ENCODE measurements at regions not wholly inside any gene's neighbourhood (a gene's known extent, or its start where the extent isn't known, plus 50 kb on each side); places are given as distances from the start of the nearest gene placed in this dataset.

DNA sequence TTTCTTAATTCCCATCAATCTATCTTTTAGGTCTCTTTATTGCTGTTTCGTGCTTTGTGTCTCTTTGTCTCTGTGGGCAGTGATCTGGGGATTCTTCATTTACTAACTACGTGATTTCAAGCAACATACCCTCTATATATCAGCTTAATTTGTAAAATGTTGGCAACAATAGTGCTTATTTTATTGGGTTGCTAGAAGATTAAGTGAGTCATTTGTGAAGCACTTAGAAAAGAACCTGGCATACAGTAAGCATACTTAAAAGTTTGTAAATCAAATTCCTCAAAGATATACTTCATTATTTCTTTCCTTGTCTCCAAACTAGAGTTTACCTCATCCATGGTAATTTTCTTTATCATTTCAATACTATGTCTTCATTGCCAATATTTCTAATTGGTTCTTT is 669.7 kb downstream of the MAT2B start:
- Histone ChIP-seq H2AFZ (ENCODE audit: low read depth, low read length) (no peak overlapping the region), H3K4me2 (ENCODE audit: insufficient read depth, low read length) (no peak overlapping the region), H3K79me2 (ENCODE audit: control insufficient read depth, insufficient read depth, low read length) (no peaks in the 10 kb centered on the region), H3K9me1 (replicated peaks; ENCODE audit: control insufficient read depth, extremely low read depth, insufficient read depth, low read length) (no peaks in the 10 kb centered on the region), H4K20me1 (replicated peaks; ENCODE audit: control insufficient read depth, extremely low read depth, insufficient read depth, low read length) (no peaks in the 10 kb centered on the region), H3K27me3 (ENCODE audit: control insufficient read depth in 2 of 2, insufficient read depth in 2 of 2, low read length in 2 of 2) (no peaks in the 10 kb centered on the region), H3K4me1 (ENCODE audit: control insufficient read depth, extremely low read depth, insufficient read depth, low read length) (no peaks in the 10 kb centered on the region), H3K9ac (replicated peaks; ENCODE audit: extremely low read depth, insufficient read depth, low read length) (no peak overlapping the region), H3K27ac (ENCODE audit: insufficient read depth, low read depth, low read length) (no peak overlapping the region), H3K9me3 (replicated peaks; ENCODE audit: control insufficient read depth, insufficient read depth, low read length) (no peaks in the 10 kb centered on the region), H3K36me3 (ENCODE audit: control insufficient read depth in 2 of 2, extremely low read depth in 1 of 2, insufficient read depth in 2 of 2, low read length in 2 of 2) (no peaks in the 10 kb centered on the region), H3K4me3 (replicated peaks in 1 of 3; ENCODE audit: insufficient read depth in 1 of 3, low read depth in 1 of 3, low read length in 3 of 3) (no peak overlapping the region)
- dilution Hi-C loops (cut with MboI; ENCODE audit: extremely low pct_ligation_motif_present, low sequenced_read_pairs) (no loop called here), intact Hi-C loops (cut with micrococcal nuclease) (no loop called here)
- FAIRE-seq, result no peak
- CTCF ChIA-PET, result no interaction called here
- BruUV-seq (replicated peaks), result no TSS peak
- POLR2A ChIA-PET, result no interaction called here
- TF ChIP-seq FOS (IDR thresholded peaks at IDR 0.05; ENCODE audit: borderline replicate concordance, insufficient read depth, low read length) (no peak), POLR2AphosphoS5 (IDR thresholded peaks at IDR 0.05; ENCODE audit: insufficient read depth, low read depth, low read length) (no peak)
- TF ChIP-seq, protein P1, sequence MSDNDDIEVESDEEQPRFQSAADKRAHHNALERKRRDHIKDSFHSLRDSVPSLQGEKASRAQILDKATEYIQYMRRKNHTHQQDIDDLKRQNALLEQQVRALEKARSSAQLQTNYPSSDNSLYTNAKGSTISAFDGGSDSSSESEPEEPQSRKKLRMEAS (IDR thresholded peaks at IDR 0.05; ENCODE audit: insufficient read depth, insufficient read length), result no peak
- DNase-seq (ENCODE audit: low read depth, low spot score), result no peak

DNA sequence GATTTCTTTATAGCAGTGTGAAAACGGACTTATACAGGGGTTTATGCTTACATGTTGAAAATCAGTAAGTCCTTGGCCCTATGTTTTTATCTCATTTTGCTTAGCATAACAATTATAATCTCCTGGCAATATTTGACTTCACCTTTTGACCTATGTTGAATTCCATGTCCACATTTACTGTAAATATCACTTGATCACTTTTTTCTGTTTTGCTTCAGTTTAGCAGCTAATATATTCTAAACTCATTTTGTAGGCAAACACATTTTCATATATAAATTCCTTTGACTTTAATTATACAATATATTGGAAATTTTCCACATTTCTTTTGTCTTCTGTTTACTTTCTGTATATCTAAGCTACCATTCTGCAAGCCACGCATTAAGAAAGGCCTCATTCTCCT is 674.0 kb downstream of the MAT2B start:
- Histone ChIP-seq H2AFZ (ENCODE audit: low read depth, low read length) (no peak overlapping the region), H3K9me3 (replicated peaks; ENCODE audit: control insufficient read depth, insufficient read depth, low read length) (no peaks in the 10 kb centered on the region), H3K9me1 (replicated peaks; ENCODE audit: control insufficient read depth, extremely low read depth, insufficient read depth, low read length) (no peaks in the 10 kb centered on the region), H3K4me1 (ENCODE audit: control insufficient read depth, extremely low read depth, insufficient read depth, low read length) (no peaks in the 10 kb centered on the region), H3K4me2 (ENCODE audit: insufficient read depth, low read length) (no peak overlapping the region), H3K36me3 (ENCODE audit: control insufficient read depth in 2 of 2, extremely low read depth in 1 of 2, insufficient read depth in 2 of 2, low read length in 2 of 2) (no peaks in the 10 kb centered on the region), H3K79me2 (ENCODE audit: control insufficient read depth, insufficient read depth, low read length) (no peaks in the 10 kb centered on the region), H3K27me3 (ENCODE audit: control insufficient read depth in 2 of 2, insufficient read depth in 2 of 2, low read length in 2 of 2) (no peaks in the 10 kb centered on the region), H3K4me3 (replicated peaks in 1 of 3; ENCODE audit: insufficient read depth in 1 of 3, low read depth in 1 of 3, low read length in 3 of 3) (no peak overlapping the region), H3K27ac (ENCODE audit: insufficient read depth, low read depth, low read length) (no peak overlapping the region), H4K20me1 (replicated peaks; ENCODE audit: control insufficient read depth, extremely low read depth, insufficient read depth, low read length) (no peaks in the 10 kb centered on the region), H3K9ac (replicated peaks; ENCODE audit: extremely low read depth, insufficient read depth, low read length) (no peak overlapping the region)
- ChIA-PET CTCF (interaction anchor here (0.6 to 0.9 kb wide), 4 partner anchors 17 to 47 kb away, joined by 3 to 5 read pairs (median 3); no protein-coding TSS in a partner anchor), POLR2A (no interaction called here)
- DNase-seq (ENCODE audit: low read depth, low spot score) (peak; percentile 24), FAIRE-seq (no peak)
- TF ChIP-seq EZH2 (IDR thresholded peaks at IDR 0.05; ENCODE audit: borderline replicate concordance, low read depth, low read length, severe bottlenecking) (no peak), FOS (IDR thresholded peaks at IDR 0.05; ENCODE audit: borderline replicate concordance, insufficient read depth, low read length) (no peak), POLR2A (IDR thresholded peaks at IDR 0.05; ENCODE audit: low read depth, low read length) (no peak), JUN (IDR thresholded peaks at IDR 0.05; ENCODE audit: borderline replicate concordance, insufficient read depth, insufficient read length, low read depth) (no peak), MYC (IDR thresholded peaks at IDR 0.05; ENCODE audit: low read depth, low read length) (no peak), GATA2 (IDR thresholded peaks at IDR 0.05; ENCODE audit: insufficient read depth, insufficient read length, low read depth, low read length) (no peak)
- TF ChIP-seq, protein P2, sequence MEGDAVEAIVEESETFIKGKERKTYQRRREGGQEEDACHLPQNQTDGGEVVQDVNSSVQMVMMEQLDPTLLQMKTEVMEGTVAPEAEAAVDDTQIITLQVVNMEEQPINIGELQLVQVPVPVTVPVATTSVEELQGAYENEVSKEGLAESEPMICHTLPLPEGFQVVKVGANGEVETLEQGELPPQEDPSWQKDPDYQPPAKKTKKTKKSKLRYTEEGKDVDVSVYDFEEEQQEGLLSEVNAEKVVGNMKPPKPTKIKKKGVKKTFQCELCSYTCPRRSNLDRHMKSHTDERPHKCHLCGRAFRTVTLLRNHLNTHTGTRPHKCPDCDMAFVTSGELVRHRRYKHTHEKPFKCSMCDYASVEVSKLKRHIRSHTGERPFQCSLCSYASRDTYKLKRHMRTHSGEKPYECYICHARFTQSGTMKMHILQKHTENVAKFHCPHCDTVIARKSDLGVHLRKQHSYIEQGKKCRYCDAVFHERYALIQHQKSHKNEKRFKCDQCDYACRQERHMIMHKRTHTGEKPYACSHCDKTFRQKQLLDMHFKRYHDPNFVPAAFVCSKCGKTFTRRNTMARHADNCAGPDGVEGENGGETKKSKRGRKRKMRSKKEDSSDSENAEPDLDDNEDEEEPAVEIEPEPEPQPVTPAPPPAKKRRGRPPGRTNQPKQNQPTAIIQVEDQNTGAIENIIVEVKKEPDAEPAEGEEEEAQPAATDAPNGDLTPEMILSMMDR (IDR thresholded peaks at IDR 0.05; ENCODE audit: extremely low read depth in 1 of 2, insufficient read depth in 1 of 2, low read depth in 1 of 2, low read length in 2 of 2), result no peak
- TF ChIP-seq, protein P1 (IDR thresholded peaks at IDR 0.05; ENCODE audit: insufficient read depth, insufficient read length), result no peak
- dilution Hi-C loops (cut with MboI; ENCODE audit: extremely low pct_ligation_motif_present, low sequenced_read_pairs) (no loop called here), intact Hi-C loops (cut with micrococcal nuclease) (no loop called here)
- no TSS peak for BruUV-seq (replicated peaks)

Measured in endothelial cell of umbilical vein (primary cell).